ENCODE measurements at regions not wholly inside any gene's neighbourhood (a gene's known extent, or its start where the extent isn't known, plus 50 kb on each side); places are given as distances from the start of the nearest gene placed in this dataset.
A peak's percentile ranks its signal among the peaks of the same experiment; 100 is the strongest.
"Not testable (repeated sequence)": the region's sequence is repeated elsewhere in the genome, so short reads cannot be mapped to it uniquely, and the experiment has no call there.

GRCh38 chr14:58731465-58732293 lies 93.9 kb downstream of the DACT1 start:
- no peak for DNase-seq

- no peak for DNase-seq
Observed at GRCh38 chr14:58732387-58732786, 94.6 kb downstream of the DACT1 start.

- DNase-seq: no peak
Observed at GRCh38 chr14:58733451-58734208, 95.9 kb downstream of the DACT1 start.

GRCh38 chr14:58735596-58735995 lies 97.8 kb downstream of the DACT1 start:
- DNase-seq: no peak

GRCh38 chr14:58736606-58737005 lies 98.8 kb downstream of the DACT1 start:
- no peak for DNase-seq

- DNase-seq: no peak
Observed at GRCh38 chr14:58737511-58737910, 99.7 kb downstream of the DACT1 start.

- no peak for DNase-seq
Observed at GRCh38 chr14:58738189-58738836, 100.6 kb downstream of the DACT1 start.

GRCh38 chr14:58738876-58739275 lies 101.1 kb downstream of the DACT1 start:
- no peak for DNase-seq

GRCh38 chr14:58739674-58740073 lies 101.9 kb downstream of the DACT1 start:
- DNase-seq: no peak

- DNase-seq: no peak
Observed at GRCh38 chr14:58740379-58740935, 102.7 kb downstream of the DACT1 start.

- DNase-seq: no peak
Observed at GRCh38 chr14:58744801-58745394, 107.1 kb downstream of the DACT1 start.

- DNase-seq: no peak
Observed at GRCh38 chr14:58746261-58746660, 108.5 kb downstream of the DACT1 start.

- DNase-seq: no peak
Observed at GRCh38 chr14:58746701-58747100, 108.9 kb downstream of the DACT1 start.

GRCh38 chr14:58747181-58747580 lies 109.4 kb downstream of the DACT1 start:
- no peak for DNase-seq

GRCh38 chr14:58748251-58748650 lies 110.5 kb downstream of the DACT1 start:
- not testable (repeated sequence) for DNase-seq

GRCh38 chr14:58749066-58749669 lies 111.4 kb downstream of the DACT1 start:
- DNase-seq: peak; percentile 1

GRCh38 chr14:58750321-58751269 lies 112.8 kb downstream of the DACT1 start:
- no peak for DNase-seq

GRCh38 chr14:58751788-58752187 lies 114.0 kb downstream of the DACT1 start:
- DNase-seq: no peak

GRCh38 chr14:58752289-58752688 lies 114.5 kb downstream of the DACT1 start:
- DNase-seq: no peak

GRCh38 chr14:58752771-58753201 lies 115.0 kb downstream of the DACT1 start:
- DNase-seq: no peak
